ENCODE measurements at regions not wholly inside any gene's neighbourhood (a gene's known extent, or its start where the extent isn't known, plus 50 kb on each side); places are given as distances from the start of the nearest gene placed in this dataset.
"Not testable (repeated sequence)": the region's sequence is repeated elsewhere in the genome, so short reads cannot be mapped to it uniquely, and the experiment has no call there.

GRCh38 chr18:53918091-53918490 lies 306.4 kb downstream of the MBD2 start:
- DNase-seq: no peak

- no peak for DNase-seq
Measured at GRCh38 chr18:53911200-53911599, 313.3 kb downstream of the MBD2 start.

GRCh38 chr18:53909668-53910067 lies 314.8 kb downstream of the MBD2 start:
- no peak for DNase-seq

GRCh38 chr18:53907921-53908320 lies 316.5 kb downstream of the MBD2 start:
- no peak for DNase-seq

- DNase-seq: no peak
Measured at GRCh38 chr18:53906681-53907080, 317.8 kb downstream of the MBD2 start.

GRCh38 chr18:53894675-53895442 lies 329.6 kb downstream of the MBD2 start:
- no peak for DNase-seq

- DNase-seq: no peak
Measured at GRCh38 chr18:53887447-53887846, 337.0 kb downstream of the MBD2 start.

GRCh38 chr18:53886058-53886457 lies 338.4 kb downstream of the MBD2 start:
- no peak for DNase-seq

- no peak for DNase-seq
Measured at GRCh38 chr18:53883771-53884170, 340.7 kb downstream of the MBD2 start.

- DNase-seq: no peak
Measured at GRCh38 chr18:53874103-53874502, 350.4 kb downstream of the MBD2 start.

GRCh38 chr18:53864770-53865169 lies 359.7 kb downstream of the MBD2 start:
- DNase-seq: no peak

GRCh38 chr18:53862921-53863320 lies 361.5 kb downstream of the MBD2 start:
- no peak for DNase-seq

GRCh38 chr18:53861185-53861584 lies 363.3 kb downstream of the MBD2 start:
- no peak for DNase-seq

GRCh38 chr18:53859764-53860163 lies 364.7 kb downstream of the MBD2 start:
- no peak for DNase-seq

GRCh38 chr18:53850902-53851301 lies 373.6 kb downstream of the MBD2 start:
- DNase-seq: no peak

- no peak for DNase-seq
Measured at GRCh38 chr18:53843763-53844162, 380.7 kb downstream of the MBD2 start.

GRCh38 chr18:53843113-53843760 lies 381.2 kb downstream of the MBD2 start:
- no peak for DNase-seq

GRCh38 chr18:53838746-53839145 lies 385.7 kb downstream of the MBD2 start:
- DNase-seq: no peak

GRCh38 chr18:53821141-53821540 lies 403.3 kb downstream of the MBD2 start:
- not testable (repeated sequence) for DNase-seq

- DNase-seq: no peak
Measured at GRCh38 chr18:53819671-53820070, 404.8 kb downstream of the MBD2 start.

GRCh38 chr18:53819174-53819573 lies 405.3 kb downstream of the MBD2 start:
- DNase-seq: no peak

- DNase-seq: no peak
Measured at GRCh38 chr18:53817976-53818950, 406.2 kb downstream of the MBD2 start.

- DNase-seq: no peak
Measured at GRCh38 chr18:53800171-53800570, 424.3 kb downstream of the MBD2 start.

All from NCI-H1436 treated with DMSO at 0.1 percent for 48 hours (cell line).